Liver (tissue), 7 donors: ENCODE measurements at regions not wholly inside any gene's neighbourhood (a gene's known extent, or its start where the extent isn't known, plus 50 kb on each side); places are given as distances from the start of the nearest gene placed in this dataset.

Source experiments
- DNase-seq: peaks from one replicate; pipeline ENCODE4 v3.0.0-alpha.2; 2017; ENCODE audit warnings: low spot score
- H3K27ac ChIP-seq, 2 donors: one replicate each; pipeline ENCODE4 v1.7.0; 2013; ENCODE audit warnings: inconsistent platforms in 2 of 2, low read length in 2 of 2, control low read depth in 1 of 2, low read depth in 1 of 2, mild to moderate bottlenecking in 1 of 2
- H3K27me3 ChIP-seq, 4 donors: one replicate each; pipeline versions ENCODE4 v1.6.1 to v1.7.0; 2013; ENCODE audit warnings: low read length in 3 of 4, inconsistent platforms in 1 of 4, mild to moderate bottlenecking in 1 of 4, moderate library complexity in 1 of 4; ENCODE audit not compliant: control insufficient read depth in 4 of 4, insufficient read depth in 4 of 4
- H3K36me3 ChIP-seq, 4 donors: one replicate each; pipeline versions ENCODE4 v1.6.1 to v1.7.0; 2013; ENCODE audit warnings: low read length in 3 of 4, mild to moderate bottlenecking in 3 of 4, low read depth in 1 of 4, moderate library complexity in 1 of 4; ENCODE audit not compliant: control insufficient read depth in 4 of 4, insufficient read depth in 3 of 4
- H3K4me1 ChIP-seq, 4 donors: one replicate each; pipeline versions ENCODE4 v1.6.1 to v1.7.0; 2013; ENCODE audit warnings: low read length in 3 of 4, mild to moderate bottlenecking in 3 of 4, moderate library complexity in 1 of 4; ENCODE audit not compliant: control insufficient read depth in 4 of 4, insufficient read depth in 4 of 4
- H3K4me3 ChIP-seq, 3 donors: one replicate each; pipeline versions ENCODE4 v1.6.1 to v1.7.0; 2013; ENCODE audit warnings: low read length in 3 of 3, control low read depth in 1 of 3, low read depth in 1 of 3, mild to moderate bottlenecking in 1 of 3
- H3K9ac ChIP-seq, 2 donors: one replicate each; pipeline ENCODE4 v1.7.0; 2013; ENCODE audit warnings: low read length in 2 of 2, mild to moderate bottlenecking in 2 of 2, moderate library complexity in 2 of 2, control low read depth in 1 of 2, low read depth in 1 of 2
- H3K9me3 ChIP-seq, 4 donors: one replicate each; pipeline versions ENCODE4 v1.6.1 to v1.7.0; 2013; ENCODE audit warnings: low read length in 3 of 4; ENCODE audit not compliant: control insufficient read depth in 4 of 4
- ATF3 ChIP-seq: IDR thresholded peaks from 2 replicates; pipeline ENCODE4 v1.6.1; 2016; ENCODE audit warnings: antibody characterized with exemption
- FOXA1 ChIP-seq: IDR thresholded peaks from 2 replicates; pipeline ENCODE4 v1.6.1; 2016; ENCODE audit warnings: antibody characterized with exemption
- FOXA2 ChIP-seq: IDR thresholded peaks from 2 replicates; pipeline ENCODE4 v1.6.1; 2016; ENCODE audit warnings: antibody characterized with exemption
- HNF4A ChIP-seq, 2 donors: conservative IDR thresholded peaks; 2 replicates each; pipeline ENCODE4 v1.6.1; 2016; ENCODE audit warnings: antibody characterized with exemption in 2 of 2, mild to moderate bottlenecking in 2 of 2
- JUND ChIP-seq, 2 donors: IDR thresholded peaks; 2 replicates each; pipeline ENCODE4 v1.6.1; 2016; ENCODE audit warnings: antibody characterized with exemption in 2 of 2
- MAX ChIP-seq: IDR thresholded peaks from 2 replicates; pipeline ENCODE4 v1.6.1; 2016; ENCODE audit warnings: antibody characterized with exemption
- RAD21 ChIP-seq, 2 donors: IDR thresholded peaks; 2 replicates each; pipeline ENCODE4 v1.6.1; 2016; ENCODE audit warnings: antibody characterized with exemption in 2 of 2, mild to moderate bottlenecking in 2 of 2
- REST ChIP-seq: IDR thresholded peaks from 2 replicates; pipeline ENCODE4 v1.6.1; 2016; ENCODE audit warnings: antibody characterized with exemption, mild to moderate bottlenecking
- RXRA ChIP-seq, 2 donors: IDR thresholded peaks; 2 replicates each; pipeline ENCODE4 v1.6.1; 2017 to 2018; ENCODE audit warnings: antibody characterized with exemption in 2 of 2, mild to moderate bottlenecking in 1 of 2
- SP1 ChIP-seq: IDR thresholded peaks from 2 replicates; pipeline ENCODE4 v1.6.1; 2018; ENCODE audit warnings: antibody characterized with exemption, mild to moderate bottlenecking
- TAF1 ChIP-seq: conservative IDR thresholded peaks from 2 replicates; pipeline ENCODE4 v1.6.1; 2016; ENCODE audit warnings: antibody characterized with exemption, mild to moderate bottlenecking
- YY1 ChIP-seq: IDR thresholded peaks from 2 replicates; pipeline ENCODE4 v1.6.1; 2016; ENCODE audit warnings: antibody characterized with exemption, mild to moderate bottlenecking
- WGBS: extraction: QIAGEN DNeasy Blood & Tissue Kit; methylation state at CpG from one replicate; pipeline ENCODE4 v1.1.7; 2013; 5-methylcytosine and 5-hydroxymethylcytosine counted together
- TF ChIP-seq, protein P1 (sequence below): IDR thresholded peaks from 2 replicates; pipeline ENCODE4 v1.6.1; 2016; ENCODE audit warnings: antibody characterized with exemption
- donor health status: healthy.
- donor health status: healthy.
- donor health status: healthy.
- donor health status: healthy.

DNA sequence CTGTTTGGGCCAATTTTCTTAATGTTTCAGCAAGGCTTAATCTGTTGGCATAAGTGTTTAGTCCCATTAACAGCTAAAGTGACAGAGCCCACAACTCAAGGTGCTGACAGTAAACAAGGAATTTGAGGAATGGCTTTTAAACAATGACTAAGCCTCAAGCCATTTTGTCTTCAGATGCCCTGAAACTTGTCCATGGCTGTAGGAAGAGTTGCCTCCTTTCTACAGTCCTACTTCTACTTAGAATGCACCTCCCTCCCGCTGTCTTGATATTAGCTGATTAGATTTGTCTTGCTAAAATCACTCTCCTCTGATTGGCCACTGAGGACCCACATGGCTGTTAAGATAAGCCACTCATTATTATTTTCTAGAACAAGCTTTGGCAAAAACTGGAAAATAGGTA lies 188.4 kb upstream of the OTX2 start (continued):
- TF ChIP-seq REST = no peak
- no peak for TF ChIP-seq FOXA2
- TF ChIP-seq RXRA (IDR thresholded peaks at IDR 0.05) = no peak
- TF ChIP-seq JUND (IDR thresholded peaks at IDR 0.05) = no peak
- no peak for TF ChIP-seq YY1
- no peak for TF ChIP-seq FOXA1
- TF ChIP-seq TAF1 = no peak

DNA sequence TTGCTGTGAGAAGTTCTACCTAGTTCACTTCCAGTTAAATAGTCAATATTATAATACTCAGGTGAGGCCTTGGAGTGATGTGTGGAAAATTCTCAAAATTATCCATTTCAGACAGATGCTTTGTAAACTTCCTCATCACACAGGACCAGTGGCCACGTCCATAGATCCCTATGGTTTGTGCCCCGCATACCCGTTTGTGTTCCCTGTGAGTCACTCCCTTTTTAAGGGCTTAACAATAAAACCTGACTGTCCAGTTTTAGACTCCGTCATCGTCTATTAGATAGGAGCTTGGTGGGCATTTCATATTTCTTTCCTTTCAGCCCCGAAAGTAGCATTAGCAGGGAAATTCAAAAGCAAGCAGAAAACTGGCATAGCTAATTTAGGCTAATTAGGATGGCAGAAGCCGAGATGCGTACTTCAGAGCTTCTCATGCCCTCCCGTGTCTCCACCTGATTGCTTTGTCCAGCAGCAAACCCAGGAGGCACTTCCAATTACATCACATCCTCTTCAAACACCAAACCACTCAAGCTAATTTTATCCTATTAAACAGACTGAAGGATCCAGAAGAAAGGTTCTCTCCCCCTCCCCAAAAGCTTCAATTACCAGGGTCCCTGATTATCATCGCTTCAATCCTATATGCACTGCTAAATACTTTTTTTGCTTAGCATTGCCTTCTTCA lies 186.6 kb upstream of the OTX2 start:
- Histone ChIP-seq H3K9ac (no peak overlapping the region), H3K27ac (no peak overlapping the region), H3K4me3 (no peak overlapping the region), H3K4me1 (no peaks in the 10 kb centered on the region), H3K27me3 (peaks cover 0 to 3% (median 0%) of the 10 kb centered on the region in 4 donors), H3K36me3 (no peaks in the 10 kb centered on the region), H3K9me3 (no peaks in the 10 kb centered on the region)
- no peak for TF ChIP-seq JUND (IDR thresholded peaks at IDR 0.05)
- TF ChIP-seq SP1 = no peak
- WGBS = 60% methylated on average over 10 of the region's 10 CpGs
- no peak for DNase-seq

- H3K27ac ChIP-seq = no peak overlapping the region
- no peak overlapping the region for H3K9ac ChIP-seq
- H3K36me3 ChIP-seq = no peaks in the 10 kb centered on the region
- H3K27me3 ChIP-seq = no peaks in the 10 kb centered on the region
- H3K4me1 ChIP-seq = no peaks in the 10 kb centered on the region
- no peak overlapping the region for H3K4me3 ChIP-seq
- no peak for TF ChIP-seq RXRA (IDR thresholded peaks at IDR 0.05)
- TF ChIP-seq YY1 = no peak
- TF ChIP-seq MAX = no peak
- TF ChIP-seq SP1 = no peak
- TF ChIP-seq FOXA1 = no peak
- TF ChIP-seq HNF4A (conservative IDR thresholded peaks at IDR 0.05) = no peak
- TF ChIP-seq, protein P1, sequence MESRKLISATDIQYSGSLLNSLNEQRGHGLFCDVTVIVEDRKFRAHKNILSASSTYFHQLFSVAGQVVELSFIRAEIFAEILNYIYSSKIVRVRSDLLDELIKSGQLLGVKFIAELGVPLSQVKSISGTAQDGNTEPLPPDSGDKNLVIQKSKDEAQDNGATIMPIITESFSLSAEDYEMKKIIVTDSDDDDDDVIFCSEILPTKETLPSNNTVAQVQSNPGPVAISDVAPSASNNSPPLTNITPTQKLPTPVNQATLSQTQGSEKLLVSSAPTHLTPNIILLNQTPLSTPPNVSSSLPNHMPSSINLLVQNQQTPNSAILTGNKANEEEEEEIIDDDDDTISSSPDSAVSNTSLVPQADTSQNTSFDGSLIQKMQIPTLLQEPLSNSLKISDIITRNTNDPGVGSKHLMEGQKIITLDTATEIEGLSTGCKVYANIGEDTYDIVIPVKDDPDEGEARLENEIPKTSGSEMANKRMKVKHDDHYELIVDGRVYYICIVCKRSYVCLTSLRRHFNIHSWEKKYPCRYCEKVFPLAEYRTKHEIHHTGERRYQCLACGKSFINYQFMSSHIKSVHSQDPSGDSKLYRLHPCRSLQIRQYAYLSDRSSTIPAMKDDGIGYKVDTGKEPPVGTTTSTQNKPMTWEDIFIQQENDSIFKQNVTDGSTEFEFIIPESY = no peak
- no peak for TF ChIP-seq ATF3
- no peak for TF ChIP-seq RAD21 (IDR thresholded peaks at IDR 0.05)
- TF ChIP-seq REST = no peak
- H3K9me3 ChIP-seq = no peaks in the 10 kb centered on the region
- no peak for DNase-seq
- WGBS = 63% methylated on average over 2 of the region's 2 CpGs
These were observed 184.7 kb upstream of the OTX2 start for GRCh38 chr14:56995010-56995409.
